Fibroblast of skin of scalp (primary cell): ENCODE measurements at regions not wholly inside any gene's neighbourhood (a gene's known extent, or its start where the extent isn't known, plus 50 kb on each side); places are given as distances from the start of the nearest gene placed in this dataset.

Experiments used
- DNase-seq: peaks from one replicate; pipeline ENCODE4 v3.0.0-alpha.2; 2013

- DNase-seq: no peak
These were observed 63.3 kb upstream of the CCDC160 start for GRCh38 chrX:134173541-134174272.

- DNase-seq: no peak
These were observed 62.7 kb upstream of the CCDC160 start for GRCh38 chrX:134174273-134174660.

DNA sequence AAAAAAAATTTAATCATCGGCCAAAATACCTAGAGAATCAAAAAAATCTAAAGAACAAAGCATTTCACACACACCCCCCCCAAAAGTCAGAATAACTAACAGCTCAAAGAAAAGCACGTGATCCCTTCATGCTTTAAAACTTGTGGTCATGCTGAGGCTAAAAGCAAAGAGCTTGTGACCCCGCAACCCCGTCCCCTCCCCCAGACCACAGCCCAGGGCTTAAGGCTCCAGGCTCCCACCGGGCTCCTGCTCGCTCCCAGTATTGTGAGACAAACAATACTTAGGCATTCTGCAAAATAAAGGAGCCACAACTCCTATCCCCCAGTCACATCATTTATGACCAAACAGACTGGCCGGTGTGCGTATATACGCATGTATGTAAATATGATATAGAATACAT, 62.1 kb upstream of the CCDC160 start:
- no peak for DNase-seq

- DNase-seq: no peak
These were observed 59.5 kb upstream of the CCDC160 start for GRCh38 chrX:134177527-134177926.

- no peak for DNase-seq
These were observed 56.2 kb upstream of the CCDC160 start for GRCh38 chrX:134180601-134181274.

DNA sequence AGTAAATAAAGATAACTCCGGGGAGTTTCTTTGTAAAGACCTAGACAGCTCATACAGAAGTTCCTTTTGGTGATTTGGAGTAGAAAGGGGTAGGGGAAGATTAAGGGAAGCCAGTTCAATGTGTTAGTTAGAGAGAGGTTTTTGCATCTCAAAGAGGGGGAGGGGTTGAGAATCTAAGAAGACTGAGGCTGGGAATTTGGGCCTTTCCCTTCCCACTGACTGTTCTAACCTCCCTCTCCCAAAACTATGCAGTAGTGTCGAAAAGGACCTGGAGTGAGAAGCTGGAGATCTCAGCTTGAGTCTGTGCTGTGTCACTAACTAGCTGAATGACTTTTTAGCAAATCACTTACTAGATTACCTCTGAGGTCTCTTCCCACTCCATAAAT, 55.7 kb upstream of the CCDC160 start:
- no peak for DNase-seq

GRCh38 chrX:134183665-134184064, 53.3 kb upstream of the CCDC160 start:
- DNase-seq: no peak

DNA sequence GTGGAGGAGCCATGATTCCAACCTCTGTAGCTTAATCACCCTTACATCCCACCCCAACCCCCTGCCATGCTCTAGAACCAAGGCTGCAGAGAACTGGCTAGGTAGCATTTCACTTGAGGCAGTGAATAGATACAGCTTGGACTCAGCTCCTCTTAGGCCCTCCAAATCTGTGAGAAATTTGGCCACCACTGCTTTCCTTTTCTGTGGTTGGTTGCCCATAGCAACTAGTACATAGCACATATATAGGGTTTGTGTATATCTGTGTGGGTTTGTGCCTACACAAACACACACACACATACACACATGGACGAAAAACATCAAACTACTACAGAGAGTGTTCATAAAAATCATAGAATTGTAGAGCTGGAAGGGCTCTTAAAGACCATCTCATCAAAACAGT, 52.0 kb upstream of the CCDC160 start:
- no peak for DNase-seq

GRCh38 chrX:134186362-134187121, 50.4 kb upstream of the CCDC160 start:
- DNase-seq: no peak
